HG03354 (cell line): ENCODE measurements at regions not wholly inside any gene's neighbourhood (a gene's known extent, or its start where the extent isn't known, plus 50 kb on each side); places are given as distances from the start of the nearest gene placed in this dataset.
"Not testable (repeated sequence)": the region's sequence is repeated elsewhere in the genome, so short reads cannot be mapped to it uniquely, and the experiment has no call there.

ENCODE experiments used
- ATAC-seq: cut with Tn5 transposase; IDR thresholded peaks from one replicate; pipeline ENCODE4 v1.9.1; 2021; ENCODE audit warnings: mild to moderate bottlenecking; ENCODE audit not compliant: unreplicated experiment, poor library complexity, severe bottlenecking

- no peak for ATAC-seq
These were observed 857.4 kb upstream of the GOT2 start for GRCh38 chr16:59591480-59591879.

GRCh38 chr16:59590845-59591244, 856.7 kb upstream of the GOT2 start:
- no peak for ATAC-seq

- no peak for ATAC-seq
These were observed 852.2 kb upstream of the GOT2 start for GRCh38 chr16:59586331-59586730.

- no peak for ATAC-seq
These were observed 840.2 kb upstream of the GOT2 start for GRCh38 chr16:59574296-59574695.

- ATAC-seq = no peak
These were observed 839.6 kb upstream of the GOT2 start for GRCh38 chr16:59573528-59574271.

- ATAC-seq = no peak
These were observed 833.4 kb upstream of the GOT2 start for GRCh38 chr16:59567496-59567895.

- ATAC-seq = no peak
These were observed 832.3 kb upstream of the GOT2 start for GRCh38 chr16:59566446-59566845.

GRCh38 chr16:59558679-59559078, 824.6 kb upstream of the GOT2 start:
- ATAC-seq = no peak

GRCh38 chr16:59552164-59552563, 818.0 kb upstream of the GOT2 start:
- ATAC-seq = no peak

GRCh38 chr16:59545721-59546120, 811.6 kb upstream of the GOT2 start:
- ATAC-seq = no peak

GRCh38 chr16:59543641-59544040, 809.5 kb upstream of the GOT2 start:
- ATAC-seq = no peak

GRCh38 chr16:59540621-59541020, 806.5 kb upstream of the GOT2 start:
- no peak for ATAC-seq

- no peak for ATAC-seq
These were observed 801.2 kb upstream of the GOT2 start for GRCh38 chr16:59535298-59535697.

- ATAC-seq = no peak
These were observed 793.3 kb upstream of the GOT2 start for GRCh38 chr16:59527206-59527997.

GRCh38 chr16:59522826-59523225, 788.7 kb upstream of the GOT2 start:
- ATAC-seq = no peak

- ATAC-seq = not testable (repeated sequence)
These were observed 784.6 kb upstream of the GOT2 start for GRCh38 chr16:59518721-59519120.

- no peak for ATAC-seq
These were observed 780.5 kb upstream of the GOT2 start for GRCh38 chr16:59514651-59515050.

- no peak for ATAC-seq
These were observed 775.9 kb upstream of the GOT2 start for GRCh38 chr16:59510008-59510424.

- no peak for ATAC-seq
These were observed 766.5 kb upstream of the GOT2 start for GRCh38 chr16:59500601-59501000.

GRCh38 chr16:59487067-59487466, 753.0 kb upstream of the GOT2 start:
- no peak for ATAC-seq

- no peak for ATAC-seq
These were observed 750.9 kb upstream of the GOT2 start for GRCh38 chr16:59484833-59485516.
